ENCODE measurements at regions not wholly inside any gene's neighbourhood (a gene's known extent, or its start where the extent isn't known, plus 50 kb on each side); places are given as distances from the start of the nearest gene placed in this dataset.

GRCh38 chr6:86558318-86558717 lies 379.0 kb upstream of the HTR1E start:
- no peaks in the 10 kb centered on the region for H3K27me3 Mint-ChIP-seq
- CTCF ChIA-PET (ENCODE audit: partially characterized antibody), result no interaction called here
- no peak overlapping the region for H3K4me3 Mint-ChIP-seq
- POLR2A ChIA-PET (ENCODE audit: partially characterized antibody), result no interaction called here
- H3K36me3 Mint-ChIP-seq, result no peaks in the 10 kb centered on the region
- no peak overlapping the region for H3K27ac ChIP-seq (ENCODE audit: low read depth, low read length)
- no peaks in the 10 kb centered on the region for H3K27me3 ChIP-seq (ENCODE audit: insufficient read depth, low read length)
- H3K27ac Mint-ChIP-seq, result no peak overlapping the region
- H3K4me1 Mint-ChIP-seq, result no peaks in the 10 kb centered on the region
- H3K9me3 Mint-ChIP-seq, result peaks cover 0 to 9% (median 3%) of the 10 kb centered on the region in 8 donors
- DNase-seq, result no peak
- H3K9me3 ChIP-seq (ENCODE audit: control insufficient read depth in 1 of 2, low read length in 2 of 2), result no peaks in the 10 kb centered on the region
- no peak overlapping the region for H3K4me3 ChIP-seq (ENCODE audit: low read length in 2 of 2)
- H3K36me3 ChIP-seq (ENCODE audit: insufficient read depth, low read length), result no peaks in the 10 kb centered on the region
- intact Hi-C loops (cut with micrococcal nuclease), result no loop called here
- no peaks in the 10 kb centered on the region for H3K4me1 ChIP-seq (ENCODE audit: insufficient read depth, low read length)

- Histone ChIP-seq H3K4me3 (ENCODE audit: low read length in 2 of 2) (no peak overlapping the region), H3K4me1 (ENCODE audit: insufficient read depth, low read length) (no peaks in the 10 kb centered on the region), H3K9me3 (ENCODE audit: control insufficient read depth in 1 of 2, low read length in 2 of 2) (no peaks in the 10 kb centered on the region), H3K36me3 (ENCODE audit: insufficient read depth, low read length) (no peaks in the 10 kb centered on the region), H3K27ac (ENCODE audit: low read depth, low read length) (no peak overlapping the region), H3K27me3 (ENCODE audit: insufficient read depth, low read length) (no peaks in the 10 kb centered on the region)
- Mint-ChIP-seq H3K36me3 (no peaks in the 10 kb centered on the region), H3K4me1 (no peaks in the 10 kb centered on the region), H3K4me3 (no peak overlapping the region), H3K27me3 (no peaks in the 10 kb centered on the region), H3K9me3 (peaks cover 0 to 16% (median 2%) of the 10 kb centered on the region in 8 donors), H3K27ac (no peak overlapping the region)
- ChIA-PET POLR2A (ENCODE audit: partially characterized antibody) (no interaction called here), CTCF (ENCODE audit: partially characterized antibody) (no interaction called here)
- DNase-seq, result no peak
- intact Hi-C loops (cut with micrococcal nuclease), result no loop called here
These were observed 400.0 kb upstream of the HTR1E start for GRCh38 chr6:86537292-86537861.

GRCh38 chr6:86536121-86536520 lies 401.2 kb upstream of the HTR1E start:
- Histone ChIP-seq H3K4me3 (ENCODE audit: low read length in 2 of 2) (no peak overlapping the region), H3K9me3 (ENCODE audit: control insufficient read depth in 1 of 2, low read length in 2 of 2) (no peaks in the 10 kb centered on the region), H3K4me1 (ENCODE audit: insufficient read depth, low read length) (no peaks in the 10 kb centered on the region), H3K27me3 (ENCODE audit: insufficient read depth, low read length) (no peaks in the 10 kb centered on the region), H3K27ac (ENCODE audit: low read depth, low read length) (no peak overlapping the region), H3K36me3 (ENCODE audit: insufficient read depth, low read length) (no peaks in the 10 kb centered on the region)
- Mint-ChIP-seq H3K9me3 (peaks cover 0 to 14% (median 2%) of the 10 kb centered on the region in 8 donors), H3K4me1 (no peaks in the 10 kb centered on the region), H3K36me3 (no peaks in the 10 kb centered on the region), H3K27me3 (no peaks in the 10 kb centered on the region), H3K4me3 (no peak overlapping the region), H3K27ac (no peak overlapping the region)
- intact Hi-C loops (cut with micrococcal nuclease), result no loop called here
- CTCF ChIA-PET (ENCODE audit: partially characterized antibody), result no interaction called here
- no peak for DNase-seq
- POLR2A ChIA-PET (ENCODE audit: partially characterized antibody), result no interaction called here

- DNase-seq, result no peak
- intact Hi-C loops (cut with micrococcal nuclease), result no loop called here
- Mint-ChIP-seq H3K9me3 (peaks cover 0 to 11% (median 0%) of the 10 kb centered on the region in 8 donors), H3K4me1 (no peaks in the 10 kb centered on the region), H3K36me3 (no peaks in the 10 kb centered on the region), H3K4me3 (no peak overlapping the region), H3K27me3 (no peaks in the 10 kb centered on the region), H3K27ac (no peak overlapping the region)
- Histone ChIP-seq H3K27ac (ENCODE audit: low read depth, low read length) (no peak overlapping the region), H3K27me3 (ENCODE audit: insufficient read depth, low read length) (no peaks in the 10 kb centered on the region), H3K4me1 (ENCODE audit: insufficient read depth, low read length) (no peaks in the 10 kb centered on the region), H3K36me3 (ENCODE audit: insufficient read depth, low read length) (no peaks in the 10 kb centered on the region), H3K9me3 (ENCODE audit: control insufficient read depth in 1 of 2, low read length in 2 of 2) (no peaks in the 10 kb centered on the region), H3K4me3 (ENCODE audit: low read length in 2 of 2) (no peak overlapping the region)
- ChIA-PET CTCF (ENCODE audit: partially characterized antibody) (no interaction called here), POLR2A (ENCODE audit: partially characterized antibody) (no interaction called here)
These were observed 402.2 kb upstream of the HTR1E start for GRCh38 chr6:86535100-86535499.

- intact Hi-C loops (cut with micrococcal nuclease), result no loop called here
- DNase-seq, result no peak
- no peaks in the 10 kb centered on the region for H3K27me3 Mint-ChIP-seq
- H3K36me3 ChIP-seq (ENCODE audit: insufficient read depth, low read length), result no peaks in the 10 kb centered on the region
- no peaks in the 10 kb centered on the region for H3K4me1 ChIP-seq (ENCODE audit: insufficient read depth, low read length)
- H3K9me3 Mint-ChIP-seq, result peaks cover 0 to 9% (median 6%) of the 10 kb centered on the region in 8 donors
- no peaks in the 10 kb centered on the region for H3K27me3 ChIP-seq (ENCODE audit: insufficient read depth, low read length)
- ChIA-PET POLR2A (ENCODE audit: partially characterized antibody) (no interaction called here), CTCF (ENCODE audit: partially characterized antibody) (no interaction called here)
- no peak overlapping the region for H3K27ac Mint-ChIP-seq
- no peaks in the 10 kb centered on the region for H3K4me1 Mint-ChIP-seq
- H3K4me3 ChIP-seq (ENCODE audit: low read length in 2 of 2), result no peak overlapping the region
- H3K4me3 Mint-ChIP-seq, result no peak overlapping the region
- H3K36me3 Mint-ChIP-seq, result no peaks in the 10 kb centered on the region
- H3K27ac ChIP-seq (ENCODE audit: low read depth, low read length), result no peak overlapping the region
- H3K9me3 ChIP-seq (ENCODE audit: control insufficient read depth in 1 of 2, low read length in 2 of 2), result no peaks in the 10 kb centered on the region
These were observed 407.7 kb upstream of the HTR1E start for GRCh38 chr6:86529635-86530034.

GRCh38 chr6:86526238-86526637 lies 411.1 kb upstream of the HTR1E start:
- H3K4me3 ChIP-seq (ENCODE audit: low read length in 2 of 2), result no peak overlapping the region
- no peaks in the 10 kb centered on the region for H3K9me3 ChIP-seq (ENCODE audit: control insufficient read depth in 1 of 2, low read length in 2 of 2)
- ChIA-PET POLR2A (ENCODE audit: partially characterized antibody) (no interaction called here), CTCF (ENCODE audit: partially characterized antibody) (no interaction called here)
- intact Hi-C loops (cut with micrococcal nuclease), result no loop called here
- DNase-seq, result no peak
- Mint-ChIP-seq H3K27me3 (no peaks in the 10 kb centered on the region), H3K4me3 (no peak overlapping the region), H3K4me1 (no peaks in the 10 kb centered on the region), H3K27ac (no peak overlapping the region), H3K9me3 (peaks cover 0 to 13% (median 9%) of the 10 kb centered on the region in 8 donors), H3K36me3 (no peaks in the 10 kb centered on the region)
- H3K27ac ChIP-seq (ENCODE audit: low read depth, low read length), result no peak overlapping the region
- H3K4me1 ChIP-seq (ENCODE audit: insufficient read depth, low read length), result no peaks in the 10 kb centered on the region
- H3K36me3 ChIP-seq (ENCODE audit: insufficient read depth, low read length), result no peaks in the 10 kb centered on the region
- no peaks in the 10 kb centered on the region for H3K27me3 ChIP-seq (ENCODE audit: insufficient read depth, low read length)

- H3K9me3 ChIP-seq (ENCODE audit: control insufficient read depth in 1 of 2, low read length in 2 of 2), result no peaks in the 10 kb centered on the region
- no peak overlapping the region for H3K4me3 ChIP-seq (ENCODE audit: low read length in 2 of 2)
- intact Hi-C loops (cut with micrococcal nuclease), result no loop called here
- Mint-ChIP-seq H3K27ac (no peak overlapping the region), H3K9me3 (peaks cover 0 to 4% (median 2%) of the 10 kb centered on the region in 8 donors), H3K4me3 (no peak overlapping the region), H3K4me1 (no peaks in the 10 kb centered on the region), H3K27me3 (no peaks in the 10 kb centered on the region), H3K36me3 (no peaks in the 10 kb centered on the region)
- H3K4me1 ChIP-seq (ENCODE audit: insufficient read depth, low read length), result no peaks in the 10 kb centered on the region
- H3K36me3 ChIP-seq (ENCODE audit: insufficient read depth, low read length), result no peaks in the 10 kb centered on the region
- no peak for DNase-seq
- ChIA-PET POLR2A (ENCODE audit: partially characterized antibody) (no interaction called here), CTCF (ENCODE audit: partially characterized antibody) (no interaction called here)
- H3K27ac ChIP-seq (ENCODE audit: low read depth, low read length), result no peak overlapping the region
- H3K27me3 ChIP-seq (ENCODE audit: insufficient read depth, low read length), result no peaks in the 10 kb centered on the region
These were observed 421.2 kb upstream of the HTR1E start for GRCh38 chr6:86516087-86516486.

GRCh38 chr6:86511962-86512361 lies 425.4 kb upstream of the HTR1E start:
- H3K9me3 ChIP-seq (ENCODE audit: control insufficient read depth in 1 of 2, low read length in 2 of 2), result no peaks in the 10 kb centered on the region
- H3K4me3 ChIP-seq (ENCODE audit: low read length in 2 of 2), result no peak overlapping the region
- H3K27me3 ChIP-seq (ENCODE audit: insufficient read depth, low read length), result no peaks in the 10 kb centered on the region
- ChIA-PET POLR2A (ENCODE audit: partially characterized antibody) (no interaction called here), CTCF (ENCODE audit: partially characterized antibody) (no interaction called here)
- no peak overlapping the region for H3K4me3 Mint-ChIP-seq
- no peak overlapping the region for H3K27ac ChIP-seq (ENCODE audit: low read depth, low read length)
- DNase-seq, result no peak
- no peaks in the 10 kb centered on the region for H3K4me1 Mint-ChIP-seq
- H3K36me3 Mint-ChIP-seq, result no peaks in the 10 kb centered on the region
- no peak overlapping the region for H3K27ac Mint-ChIP-seq
- H3K36me3 ChIP-seq (ENCODE audit: insufficient read depth, low read length), result no peaks in the 10 kb centered on the region
- intact Hi-C loops (cut with micrococcal nuclease), result no loop called here
- H3K27me3 Mint-ChIP-seq, result no peaks in the 10 kb centered on the region
- peaks cover 0 to 6% (median 3%) of the 10 kb centered on the region in 8 donors for H3K9me3 Mint-ChIP-seq
- H3K4me1 ChIP-seq (ENCODE audit: insufficient read depth, low read length), result no peaks in the 10 kb centered on the region
